GM19452 (cell line): ENCODE measurements at regions not wholly inside any gene's neighbourhood (a gene's known extent, or its start where the extent isn't known, plus 50 kb on each side); places are given as distances from the start of the nearest gene placed in this dataset.
"Not testable (repeated sequence)": the region's sequence is repeated elsewhere in the genome, so short reads cannot be mapped to it uniquely, and the experiment has no call there.

Source experiments
- ATAC-seq: cut with Tn5 transposase; IDR thresholded peaks from one replicate; pipeline ENCODE4 v1.9.1; 2021; ENCODE audit not compliant: unreplicated experiment

- no peak for ATAC-seq
Measured at GRCh38 chr10:25707976-25708671, 225.9 kb upstream of the MYO3A start.

DNA sequence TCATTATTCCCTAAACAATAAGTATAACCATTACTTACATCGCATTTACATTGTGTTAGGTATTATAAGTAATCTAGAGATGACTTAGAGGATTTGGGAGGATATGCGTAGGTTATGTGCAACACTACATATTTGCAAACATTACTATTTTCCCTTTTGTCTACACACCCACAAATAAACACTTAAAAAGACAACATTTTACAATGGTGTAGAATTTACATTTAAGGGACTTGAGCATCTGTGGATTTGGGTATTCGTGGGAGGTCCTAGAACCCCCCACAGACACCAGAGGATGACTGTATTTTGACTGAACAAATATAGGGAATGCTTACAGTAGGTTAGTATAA is 220.2 kb upstream of the MYO3A start:
- no peak for ATAC-seq

DNA sequence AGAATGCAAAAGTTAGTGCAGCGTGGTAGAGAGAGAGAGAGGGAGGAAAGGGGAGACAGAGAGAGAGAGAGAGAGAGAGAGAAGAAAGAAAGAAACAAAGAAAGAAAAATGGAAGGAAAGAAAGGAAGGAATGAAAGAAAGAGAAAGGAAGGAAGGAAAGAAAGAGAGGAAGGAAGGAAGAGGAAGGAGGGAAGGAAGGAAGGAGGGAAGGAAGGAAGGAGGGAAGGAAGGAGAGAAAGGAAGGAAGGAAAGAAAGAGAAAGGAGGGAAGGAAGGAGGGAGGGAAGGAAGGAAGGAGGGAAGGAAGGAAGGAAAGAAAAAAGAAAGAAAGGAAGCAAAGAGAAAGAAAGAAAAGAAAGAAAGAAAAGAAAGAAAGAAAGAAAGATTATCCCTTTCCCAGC is 209.8 kb upstream of the MYO3A start:
- no peak for ATAC-seq

- peak; percentile 72 for ATAC-seq
Measured at GRCh38 chr10:25725917-25726716, 207.9 kb upstream of the MYO3A start.

- ATAC-seq, result no peak
Measured at GRCh38 chr10:25738776-25739175, 195.3 kb upstream of the MYO3A start.

DNA sequence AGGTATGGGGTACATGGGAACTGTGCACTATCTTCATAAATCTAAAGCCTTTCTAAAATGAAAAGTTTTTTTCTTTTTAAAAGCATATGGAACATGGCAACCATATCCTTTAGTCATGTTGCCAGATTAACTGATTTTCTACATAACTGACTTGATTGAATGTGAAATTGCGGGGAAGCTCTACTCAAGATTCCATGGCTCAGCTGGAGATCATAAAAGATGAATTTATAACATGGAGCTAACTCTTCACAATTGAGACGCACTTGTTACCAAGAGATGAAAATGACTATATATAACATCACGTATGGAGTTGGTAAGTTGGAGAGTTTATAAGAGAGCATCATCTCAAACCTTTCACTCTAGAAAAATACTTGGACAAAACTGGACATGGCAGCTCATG is 190.2 kb upstream of the MYO3A start:
- no peak for ATAC-seq

DNA sequence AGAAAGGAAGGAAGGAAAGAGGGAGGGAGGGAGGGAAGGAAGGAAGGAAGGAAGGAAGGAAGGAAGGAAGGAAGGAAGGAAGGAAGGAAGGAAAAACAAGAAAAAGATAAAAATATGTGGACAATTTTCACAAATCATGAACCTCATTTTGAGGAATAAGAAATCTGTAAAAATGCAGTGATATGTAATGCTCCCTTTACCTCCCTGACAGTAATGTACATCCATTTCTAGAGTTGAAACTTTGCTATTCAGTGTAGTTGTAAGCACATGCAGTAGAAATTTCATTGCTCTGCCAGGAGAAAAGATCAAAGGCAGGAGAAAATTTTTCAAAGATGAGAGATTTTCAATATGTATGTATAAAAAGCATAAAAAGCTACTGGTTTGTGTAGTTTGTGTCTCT is 189.5 kb upstream of the MYO3A start:
- ATAC-seq, result no peak

GRCh38 chr10:25745976-25746375 is 188.1 kb upstream of the MYO3A start:
- ATAC-seq, result no peak

GRCh38 chr10:25747084-25747483 is 186.9 kb upstream of the MYO3A start:
- no peak for ATAC-seq

- ATAC-seq, result no peak
Measured at GRCh38 chr10:25748509-25748908, 185.5 kb upstream of the MYO3A start.

DNA sequence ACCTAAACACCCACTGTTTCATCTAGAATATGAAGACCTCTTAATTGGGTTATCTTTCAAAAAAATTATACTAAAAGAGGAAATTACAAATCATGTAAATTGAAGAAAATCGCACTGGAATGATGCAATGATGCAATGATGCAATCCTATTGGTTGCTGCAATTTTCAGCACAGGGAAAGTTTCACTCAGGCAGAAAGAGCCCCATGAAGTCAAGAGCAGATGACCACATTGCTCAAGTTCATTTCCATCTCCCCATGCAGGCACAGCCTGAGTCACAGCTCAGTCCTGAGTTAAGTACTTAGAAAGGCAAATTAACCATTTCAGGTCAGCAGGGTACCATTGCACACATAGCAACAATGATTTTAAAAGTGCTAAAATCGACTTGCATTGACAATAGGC is 180.3 kb upstream of the MYO3A start:
- ATAC-seq, result no peak

DNA sequence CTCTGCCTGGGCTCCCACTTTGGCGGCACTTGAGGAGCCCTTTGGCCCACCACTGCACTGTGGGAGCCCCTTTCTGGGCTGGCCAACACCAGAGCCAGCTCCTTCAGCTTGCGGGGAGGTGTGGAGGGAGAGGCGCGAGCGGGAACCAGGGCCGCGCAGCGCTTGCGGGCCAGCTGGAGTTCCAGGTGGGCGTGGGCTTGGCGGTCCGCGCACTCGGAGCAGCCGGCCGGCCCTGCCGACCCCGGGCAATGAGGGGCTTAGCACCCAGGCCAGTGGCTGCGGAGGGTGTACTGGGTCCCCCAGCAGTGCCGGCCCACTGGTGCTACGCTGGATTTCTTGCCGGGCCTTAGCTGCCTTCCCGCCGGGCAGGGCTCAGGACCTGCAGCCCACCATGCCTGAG is 178.2 kb upstream of the MYO3A start:
- not testable (repeated sequence) for ATAC-seq

GRCh38 chr10:25756784-25757183 is 177.2 kb upstream of the MYO3A start:
- ATAC-seq, result no peak

- no peak for ATAC-seq
Measured at GRCh38 chr10:25758041-25758457, 176.0 kb upstream of the MYO3A start.

DNA sequence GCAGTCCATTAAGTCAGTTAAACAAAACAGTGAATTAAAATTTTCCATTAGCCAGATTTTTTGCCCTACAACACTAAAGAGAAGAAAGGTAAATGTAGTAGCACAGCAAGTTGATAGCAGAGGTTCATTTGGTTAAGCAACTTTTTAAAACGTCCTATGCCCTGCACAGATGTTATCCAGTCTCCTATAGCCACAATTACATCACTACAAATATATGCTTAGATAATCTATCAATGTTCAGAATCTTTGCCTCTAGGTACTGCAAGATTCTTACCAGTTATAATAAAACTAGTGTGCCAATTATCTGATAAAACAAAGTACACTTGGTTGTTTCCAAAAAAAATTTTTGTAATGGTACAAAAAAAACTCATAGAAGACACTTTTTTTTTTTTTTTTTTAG is 175.5 kb upstream of the MYO3A start:
- no peak for ATAC-seq

- no peak for ATAC-seq
Measured at GRCh38 chr10:25761937-25762336, 172.1 kb upstream of the MYO3A start.

DNA sequence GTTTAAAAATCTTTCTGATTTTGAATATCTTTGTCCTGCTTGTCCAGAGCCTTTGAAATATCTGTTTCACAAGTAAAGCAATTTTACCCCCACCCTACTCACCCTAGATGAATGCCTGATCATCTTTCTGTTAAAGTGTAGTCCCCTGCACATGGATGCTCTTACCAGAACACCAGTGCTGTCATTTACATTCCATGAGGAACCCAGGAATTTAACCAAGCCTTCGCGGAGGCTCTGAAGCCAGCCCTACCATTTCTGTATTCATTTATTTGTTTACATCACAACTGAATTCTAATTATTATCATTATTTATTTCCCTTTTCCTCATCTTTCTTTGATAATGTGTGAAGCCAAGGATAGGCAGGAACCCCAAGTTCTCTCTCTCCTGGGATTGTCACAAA is 167.8 kb upstream of the MYO3A start:
- ATAC-seq, result no peak

DNA sequence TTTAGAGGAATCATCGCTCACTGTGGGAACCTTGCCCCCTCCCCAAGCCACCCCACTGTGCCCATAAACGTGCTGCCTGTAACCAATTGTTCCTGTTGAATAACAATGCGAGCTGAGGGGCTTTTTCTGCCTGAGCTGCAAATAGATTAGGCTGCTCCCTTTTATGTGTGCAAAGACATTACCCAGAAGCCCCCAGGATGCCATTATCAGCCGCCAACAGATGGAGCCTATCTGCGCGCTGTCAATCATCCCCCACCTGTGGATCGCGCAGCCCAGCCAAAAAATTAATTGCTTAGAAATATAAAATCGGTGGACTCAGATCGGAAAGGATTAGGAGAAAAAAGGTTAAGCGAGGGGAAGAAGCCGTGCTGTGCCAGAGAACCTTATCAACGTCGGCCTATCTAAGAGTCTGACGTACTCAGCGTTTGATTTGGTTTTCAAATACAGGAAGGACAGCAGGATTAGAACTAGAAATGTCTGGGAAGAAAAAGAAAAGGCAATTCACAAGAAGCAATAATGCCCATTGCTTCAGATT is 167.3 kb upstream of the MYO3A start:
- ATAC-seq, result no peak

- no peak for ATAC-seq
Measured at GRCh38 chr10:25768167-25768566, 165.9 kb upstream of the MYO3A start.

DNA sequence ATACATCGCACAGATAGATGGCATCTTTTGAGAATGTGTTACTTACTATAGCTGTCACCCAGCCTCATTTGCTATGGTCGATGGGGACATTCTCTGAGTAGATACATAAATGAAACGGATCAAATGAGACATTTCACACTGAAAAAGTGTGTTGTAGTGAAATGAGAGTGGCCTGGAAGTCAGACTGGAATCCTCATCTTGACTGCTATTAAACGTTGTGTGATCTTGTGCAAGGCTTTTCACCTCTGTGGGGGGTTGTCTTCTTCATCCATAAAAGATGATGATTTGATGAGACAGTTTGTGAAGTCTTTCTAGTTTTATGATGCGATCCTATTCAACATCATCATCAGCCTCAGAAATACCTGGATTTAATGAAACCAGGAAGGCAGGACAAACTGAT is 155.4 kb upstream of the MYO3A start:
- no peak for ATAC-seq

GRCh38 chr10:25786161-25786560 is 147.9 kb upstream of the MYO3A start:
- ATAC-seq, result no peak

DNA sequence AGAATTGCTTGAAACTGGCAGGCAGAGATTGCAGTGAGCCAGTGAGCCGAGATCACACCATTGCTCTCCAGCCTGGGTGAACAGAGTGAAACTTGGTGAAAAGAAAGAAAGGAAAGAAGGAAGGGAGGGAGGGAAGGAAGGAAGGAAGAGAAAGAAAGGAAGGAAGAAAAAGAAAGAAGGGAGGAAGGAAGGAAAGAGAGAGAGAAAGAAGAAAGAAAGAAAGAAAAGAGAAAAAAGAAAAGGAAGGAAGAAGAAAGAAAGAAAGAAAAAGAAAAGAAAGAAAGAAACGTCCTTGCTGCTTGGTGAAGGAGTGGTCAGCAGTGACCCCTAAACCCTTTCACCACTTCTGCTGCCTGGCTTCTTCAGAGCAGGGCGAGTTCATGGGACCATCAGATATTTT is 147.1 kb upstream of the MYO3A start:
- ATAC-seq, result no peak
